Osteoblast (primary cell): ENCODE measurements at regions not wholly inside any gene's neighbourhood (a gene's known extent, or its start where the extent isn't known, plus 50 kb on each side); places are given as distances from the start of the nearest gene placed in this dataset.

ENCODE experiments used
- DNase-seq: peaks from one replicate; pipeline ENCODE4 v3.0.0; 2011; ENCODE audit warnings: low spot score, mixed read lengths; ENCODE audit not compliant: insufficient read length; ENCODE audit errors: missing footprints
- H2AFZ ChIP-seq: 2 replicates; pipeline ENCODE4 v1.6.0; 2011; ENCODE audit warnings: mild to moderate bottlenecking, low read length
- H3K27ac ChIP-seq: 2 replicates; pipeline ENCODE4 v1.5.1; 2011; ENCODE audit warnings: mild to moderate bottlenecking, low read depth, low read length, moderate library complexity
- H3K27me3 ChIP-seq: 2 replicates; pipeline ENCODE4 v1.6.0; 2012; ENCODE audit warnings: mild to moderate bottlenecking, control low read depth, inconsistent platforms, low read length, moderate library complexity; ENCODE audit not compliant: insufficient read depth
- H3K36me3 ChIP-seq: 2 replicates; pipeline ENCODE4 v1.5.1; 2011; ENCODE audit warnings: mild to moderate bottlenecking, low read length, control low read depth, moderate library complexity; ENCODE audit not compliant: insufficient read depth
- H3K4me1 ChIP-seq: 2 replicates; pipeline ENCODE4 v1.5.1; 2011; ENCODE audit warnings: mild to moderate bottlenecking, low read length, control low read depth, moderate library complexity; ENCODE audit not compliant: insufficient read depth
- H3K4me2 ChIP-seq: 2 replicates; pipeline ENCODE4 v1.6.0; 2011; ENCODE audit warnings: mild to moderate bottlenecking, low read length; ENCODE audit not compliant: insufficient read depth
- H3K4me3 ChIP-seq: fragments of 200-600 bp; sonication (generic); 3 replicates; pipeline ENCODE4 v1.5.1; 2012; ENCODE audit warnings: mild to moderate bottlenecking, low read length, inconsistent platforms; ENCODE audit not compliant: insufficient read depth
- H3K79me2 ChIP-seq: 2 replicates; pipeline ENCODE4 v1.6.0; 2012; ENCODE audit warnings: mild to moderate bottlenecking, low read length, control low read depth, inconsistent platforms; ENCODE audit not compliant: insufficient read depth
- H3K9me3 ChIP-seq: 2 replicates; pipeline ENCODE4 v1.5.1; 2011; ENCODE audit warnings: low read depth, low read length, control low read depth
- H4K20me1 ChIP-seq: 2 replicates; pipeline ENCODE4 v1.6.0; 2012; ENCODE audit warnings: mild to moderate bottlenecking, low read length, control low read depth; ENCODE audit not compliant: insufficient read depth
- CTCF ChIP-seq: IDR thresholded peaks from 2 replicates; pipeline ENCODE4 v1.5.1; 2011; ENCODE audit warnings: mild to moderate bottlenecking, low read depth, low read length, moderate library complexity; ENCODE audit errors: extremely low read depth

GRCh38 chr1:30641572-30642353 lies 81.6 kb downstream of the MATN1 start:
- Histone ChIP-seq H3K27ac (no peak overlapping the region), H3K4me1 (no peaks in the 10 kb centered on the region), H3K4me3 (no peak overlapping the region), H3K36me3 (no peaks in the 10 kb centered on the region), H3K27me3 (peaks cover 13% of the 10 kb centered on the region), H3K4me2 (no peak overlapping the region), H3K79me2 (no peaks in the 10 kb centered on the region), H4K20me1 (no peaks in the 10 kb centered on the region), H3K9me3 (no peaks in the 10 kb centered on the region), H2AFZ (no peak overlapping the region)
- TF ChIP-seq CTCF = no peak
- DNase-seq = no peak

- H3K27me3 ChIP-seq = peaks cover 13% of the 10 kb centered on the region
- H4K20me1 ChIP-seq = no peaks in the 10 kb centered on the region
- H3K79me2 ChIP-seq = no peaks in the 10 kb centered on the region
- no peak for DNase-seq
- H3K4me3 ChIP-seq = no peak overlapping the region
- no peak overlapping the region for H3K27ac ChIP-seq
- no peak overlapping the region for H3K4me2 ChIP-seq
- no peaks in the 10 kb centered on the region for H3K36me3 ChIP-seq
- no peak overlapping the region for H2AFZ ChIP-seq
- no peaks in the 10 kb centered on the region for H3K9me3 ChIP-seq
- H3K4me1 ChIP-seq = no peaks in the 10 kb centered on the region
- no peak for TF ChIP-seq CTCF
Observed at GRCh38 chr1:30639881-30640452, 83.4 kb downstream of the MATN1 start.

- no peaks in the 10 kb centered on the region for H3K9me3 ChIP-seq
- no peak for TF ChIP-seq CTCF
- no peak overlapping the region for H3K4me2 ChIP-seq
- H3K4me1 ChIP-seq = no peaks in the 10 kb centered on the region
- H3K27ac ChIP-seq = no peak overlapping the region
- no peak overlapping the region for H3K4me3 ChIP-seq
- DNase-seq = no peak
- no peaks in the 10 kb centered on the region for H3K36me3 ChIP-seq
- no peaks in the 10 kb centered on the region for H3K79me2 ChIP-seq
- H2AFZ ChIP-seq = no peak overlapping the region
- H4K20me1 ChIP-seq = no peaks in the 10 kb centered on the region
- peaks cover 8% of the 10 kb centered on the region for H3K27me3 ChIP-seq
Observed at GRCh38 chr1:30638811-30639210, 84.6 kb downstream of the MATN1 start.

GRCh38 chr1:30638086-30638485 lies 85.3 kb downstream of the MATN1 start:
- Histone ChIP-seq H4K20me1 (no peaks in the 10 kb centered on the region), H3K4me2 (no peak overlapping the region), H2AFZ (no peak overlapping the region), H3K79me2 (no peaks in the 10 kb centered on the region), H3K4me3 (no peak overlapping the region), H3K27me3 (peaks cover 2% of the 10 kb centered on the region), H3K9me3 (no peaks in the 10 kb centered on the region), H3K4me1 (no peaks in the 10 kb centered on the region), H3K27ac (no peak overlapping the region), H3K36me3 (no peaks in the 10 kb centered on the region)
- TF ChIP-seq CTCF = no peak
- DNase-seq = no peak
